ENCODE measurements at regions not wholly inside any gene's neighbourhood (a gene's known extent, or its start where the extent isn't known, plus 50 kb on each side); places are given as distances from the start of the nearest gene placed in this dataset.

GRCh38 chr5:93327605-93328004 lies 253.4 kb downstream of the NR2F1-AS1 start:
- no peak for TF ChIP-seq CTCF (IDR thresholded peaks at IDR 0.05; ENCODE audit: insufficient read depth, low read length)
- no peak for TF ChIP-seq REST (IDR thresholded peaks at IDR 0.05; ENCODE audit: insufficient replicate concordance, low read depth)

Data from HL-60 (cell line).